Cardiac muscle cell (in vitro differentiated cells and primary cell): ENCODE measurements at regions not wholly inside any gene's neighbourhood (a gene's known extent, or its start where the extent isn't known, plus 50 kb on each side); places are given as distances from the start of the nearest gene placed in this dataset.

ENCODE experiments used
- DNase-seq, 2 donors: peaks; one replicate each; pipeline versions ENCODE4 v3.0.0 to v3.0.0-alpha.2; 2010 to 2017; ENCODE audit warnings: low read depth in 1 of 2, low spot score in 1 of 2
- H3K27ac ChIP-seq: fragments of 200-600 bp; sonication (generic); 2 replicates; pipeline ENCODE4 v1.5.1; 2016
- H3K27me3 ChIP-seq: fragments of 200-600 bp; sonication (generic); 2 replicates; pipeline ENCODE4 v1.6.0; 2016; ENCODE audit warnings: control low read depth
- H3K36me3 ChIP-seq: fragments of 200-600 bp; sonication (generic); 2 replicates; pipeline ENCODE4 v1.5.1; 2016; ENCODE audit warnings: control low read depth
- H3K4me1 ChIP-seq: fragments of 200-600 bp; sonication (generic); 2 replicates; pipeline ENCODE4 v1.8.1; 2017; ENCODE audit warnings: low read depth, mild to moderate bottlenecking, mixed run types
- H3K4me3 ChIP-seq: fragments of 200-600 bp; sonication (generic); 2 replicates; pipeline ENCODE4 v1.5.1; 2016; ENCODE audit warnings: mild to moderate bottlenecking
- H3K9me3 ChIP-seq: fragments of 200-600 bp; sonication (generic); 2 replicates; pipeline ENCODE4 v1.5.1; 2017; ENCODE audit warnings: low read depth, mild to moderate bottlenecking, control low read depth
- CTCF ChIP-seq: IDR thresholded peaks from 2 replicates; pipeline ENCODE4 v1.5.1; 2012; ENCODE audit warnings: low read depth, mild to moderate bottlenecking, low read length

- H3K27ac ChIP-seq, result no peak overlapping the region
- no peaks in the 10 kb centered on the region for H3K27me3 ChIP-seq
- DNase-seq, result no peak
- H3K4me3 ChIP-seq, result no peak overlapping the region
- no peak for TF ChIP-seq CTCF
- H3K36me3 ChIP-seq, result no peaks in the 10 kb centered on the region
- no peaks in the 10 kb centered on the region for H3K4me1 ChIP-seq
- no peaks in the 10 kb centered on the region for H3K9me3 ChIP-seq
Observed at GRCh38 chr13:107296804-107297203, 728.9 kb upstream of the ARGLU1 start.

GRCh38 chr13:107295416-107296140 is 727.6 kb upstream of the ARGLU1 start:
- no peaks in the 10 kb centered on the region for H3K9me3 ChIP-seq
- no peaks in the 10 kb centered on the region for H3K4me1 ChIP-seq
- H3K4me3 ChIP-seq, result no peak overlapping the region
- H3K27me3 ChIP-seq, result no peaks in the 10 kb centered on the region
- H3K27ac ChIP-seq, result no peak overlapping the region
- no peak for DNase-seq
- TF ChIP-seq CTCF, result no peak
- no peaks in the 10 kb centered on the region for H3K36me3 ChIP-seq

GRCh38 chr13:107293924-107294323 is 726.0 kb upstream of the ARGLU1 start:
- DNase-seq, result no peak
- TF ChIP-seq CTCF, result no peak
- H3K4me1 ChIP-seq, result no peaks in the 10 kb centered on the region

GRCh38 chr13:107291875-107292274 is 723.9 kb upstream of the ARGLU1 start:
- DNase-seq, result no peak
- TF ChIP-seq CTCF, result no peak
- no peaks in the 10 kb centered on the region for H3K27me3 ChIP-seq
- H3K36me3 ChIP-seq, result no peaks in the 10 kb centered on the region
- no peak overlapping the region for H3K27ac ChIP-seq
- no peaks in the 10 kb centered on the region for H3K4me1 ChIP-seq
- no peaks in the 10 kb centered on the region for H3K9me3 ChIP-seq
- no peak overlapping the region for H3K4me3 ChIP-seq

More at GRCh38 chr13:107293924-107294323, 726.0 kb upstream of the ARGLU1 start:
- Histone ChIP-seq H3K4me3 (no peak overlapping the region), H3K27me3 (no peaks in the 10 kb centered on the region), H3K9me3 (no peaks in the 10 kb centered on the region), H3K27ac (no peak overlapping the region), H3K36me3 (no peaks in the 10 kb centered on the region)

- H3K9me3 ChIP-seq, result no peaks in the 10 kb centered on the region
- TF ChIP-seq CTCF, result no peak
- DNase-seq, result no peak
- no peaks in the 10 kb centered on the region for H3K4me1 ChIP-seq
- no peaks in the 10 kb centered on the region for H3K27me3 ChIP-seq
- no peak overlapping the region for H3K27ac ChIP-seq
- no peaks in the 10 kb centered on the region for H3K36me3 ChIP-seq
- H3K4me3 ChIP-seq, result no peak overlapping the region
Observed at GRCh38 chr13:107289540-107289939, 721.6 kb upstream of the ARGLU1 start.
